GM18907 (cell line): ENCODE measurements at regions not wholly inside any gene's neighbourhood (a gene's known extent, or its start where the extent isn't known, plus 50 kb on each side); places are given as distances from the start of the nearest gene placed in this dataset.

ENCODE experiments used
- ATAC-seq: cut with Tn5 transposase; IDR thresholded peaks from one replicate; pipeline ENCODE4 v1.9.1; 2021; ENCODE audit warnings: mild to moderate bottlenecking, moderate library complexity; ENCODE audit not compliant: unreplicated experiment

DNA sequence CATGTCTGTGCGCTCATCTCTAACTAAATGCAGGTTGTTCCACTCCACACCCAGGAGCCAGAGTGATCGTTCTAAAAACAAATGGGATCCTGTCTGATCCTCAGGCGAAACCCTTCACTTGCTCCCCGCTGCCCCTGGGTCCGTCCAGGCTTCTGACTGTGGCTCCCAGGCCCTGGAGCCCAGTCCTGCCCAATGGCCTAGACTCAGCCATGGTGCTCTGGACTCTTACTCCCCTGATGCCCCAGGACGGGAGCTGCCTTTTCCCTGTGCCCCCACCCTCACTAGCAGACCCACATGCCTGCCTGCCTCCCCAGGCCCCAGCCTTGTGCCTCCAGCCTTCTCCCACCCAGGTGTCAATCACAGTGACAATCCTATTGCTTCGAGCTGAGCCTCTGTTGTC lies 256.7 kb downstream of the BMP7 start:
- ATAC-seq = no peak

DNA sequence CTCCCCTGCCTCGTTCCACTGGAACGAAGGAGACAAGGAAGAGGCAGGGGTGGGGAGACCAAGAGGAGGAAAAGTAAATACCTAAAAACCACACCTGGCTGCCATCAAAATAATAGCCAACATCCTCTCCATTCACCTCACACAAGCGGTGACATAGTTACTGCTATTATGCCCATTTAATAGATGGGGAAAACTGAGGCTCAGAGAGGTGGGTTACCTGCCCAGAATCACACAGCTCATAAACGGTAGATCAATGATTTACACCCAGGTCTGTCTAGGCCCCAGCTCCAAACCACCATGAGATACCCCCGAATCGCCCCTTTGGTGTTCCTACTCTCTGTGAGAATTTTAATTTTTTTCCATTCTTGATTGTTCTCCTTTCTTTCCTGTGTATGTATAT lies 253.8 kb downstream of the BMP7 start:
- no peak for ATAC-seq

GRCh38 chr20:57013217-57013616 lies 253.2 kb downstream of the BMP7 start:
- no peak for ATAC-seq

DNA sequence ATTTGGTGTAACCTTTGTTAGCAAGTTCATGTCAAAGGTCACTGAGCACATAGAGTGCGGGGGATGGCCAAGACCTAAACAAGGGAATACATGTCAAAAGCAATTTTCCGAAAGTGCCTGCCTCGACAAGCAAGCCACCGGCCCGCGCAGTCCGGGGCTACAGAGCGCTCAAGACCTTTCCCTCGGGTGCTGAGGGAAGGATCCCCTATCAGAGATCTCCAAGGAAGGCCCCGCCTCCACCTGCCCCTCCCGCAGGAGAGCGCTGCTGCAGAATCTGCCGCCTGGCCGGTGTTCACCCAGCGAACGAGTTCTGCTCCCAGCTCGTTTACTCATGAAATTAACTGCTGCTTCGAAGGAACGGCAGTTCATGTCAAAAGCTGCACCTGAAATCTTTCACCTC lies 252.7 kb downstream of the BMP7 start:
- no peak for ATAC-seq

- no peak for ATAC-seq
Measured at GRCh38 chr20:57020364-57020763, 246.1 kb downstream of the BMP7 start.

- ATAC-seq = no peak
Measured at GRCh38 chr20:57022306-57022705, 244.1 kb downstream of the BMP7 start.

DNA sequence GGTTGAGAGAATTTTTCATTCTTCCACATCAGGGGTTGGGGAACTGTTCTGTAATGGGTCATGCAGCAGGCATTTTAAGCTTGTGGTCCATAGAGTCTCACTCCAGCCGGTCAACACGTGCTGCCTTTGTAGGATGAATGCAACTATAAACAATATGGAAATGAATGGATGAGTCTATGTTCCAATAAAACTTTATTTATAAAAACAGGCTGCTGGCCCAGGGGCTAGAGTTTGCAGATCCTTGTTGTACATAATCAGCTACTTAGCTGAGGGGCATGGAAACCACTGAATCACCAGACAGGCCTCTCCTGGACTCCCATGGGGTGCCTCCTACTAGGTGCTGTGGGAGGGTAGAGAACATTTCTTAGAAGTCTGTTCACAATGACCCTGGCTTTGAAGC lies 243.4 kb downstream of the BMP7 start:
- no peak for ATAC-seq

DNA sequence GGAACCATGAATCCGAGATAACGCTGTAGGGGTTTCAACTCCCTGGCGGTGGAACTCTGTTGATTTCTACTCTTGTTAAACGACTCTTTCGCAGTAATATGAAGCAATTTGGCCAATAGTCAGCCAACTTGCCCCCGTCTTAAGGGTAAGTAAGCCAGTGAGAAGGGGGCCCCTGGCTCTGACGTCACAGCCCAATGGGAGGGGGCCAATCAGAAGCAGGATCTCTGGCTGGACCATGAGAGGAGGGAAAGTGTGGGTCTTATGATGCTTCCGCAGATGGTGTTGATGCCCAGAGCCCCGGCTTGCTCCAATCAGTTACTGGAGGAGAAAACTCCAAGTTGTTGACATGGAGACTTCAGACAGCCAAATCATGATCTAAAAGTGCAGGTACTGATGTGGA lies 242.4 kb downstream of the BMP7 start:
- ATAC-seq = no peak

GRCh38 chr20:57024849-57025248 lies 241.6 kb downstream of the BMP7 start:
- no peak for ATAC-seq

- no peak for ATAC-seq
Measured at GRCh38 chr20:57025261-57025660, 241.2 kb downstream of the BMP7 start.

DNA sequence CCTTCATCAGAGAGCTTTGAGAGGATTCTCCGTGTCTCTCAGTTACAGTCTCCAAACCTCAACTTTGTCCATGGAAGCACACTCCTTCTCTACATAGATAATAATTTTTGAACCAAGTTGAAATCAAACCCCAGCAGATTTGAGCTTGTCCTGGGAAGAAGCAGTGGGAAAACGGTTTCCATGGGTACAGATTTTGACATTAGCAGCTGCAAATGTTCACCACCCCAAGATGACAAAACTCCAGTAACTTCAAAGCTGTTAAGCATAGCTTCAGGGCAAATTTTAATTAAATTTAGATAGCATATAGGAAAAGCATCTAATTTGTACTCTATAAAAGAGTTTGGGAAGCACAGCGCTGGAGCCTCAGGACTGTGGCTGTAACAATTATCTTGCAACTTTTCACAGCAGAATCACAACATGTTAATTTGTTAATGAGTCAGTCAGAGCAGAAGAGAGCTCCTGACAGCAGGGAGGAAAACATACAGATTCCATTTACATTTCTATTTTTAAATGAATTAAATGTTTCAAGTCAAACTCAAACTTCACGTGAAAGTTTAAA lies 240.7 kb downstream of the BMP7 start:
- no peak for ATAC-seq

DNA sequence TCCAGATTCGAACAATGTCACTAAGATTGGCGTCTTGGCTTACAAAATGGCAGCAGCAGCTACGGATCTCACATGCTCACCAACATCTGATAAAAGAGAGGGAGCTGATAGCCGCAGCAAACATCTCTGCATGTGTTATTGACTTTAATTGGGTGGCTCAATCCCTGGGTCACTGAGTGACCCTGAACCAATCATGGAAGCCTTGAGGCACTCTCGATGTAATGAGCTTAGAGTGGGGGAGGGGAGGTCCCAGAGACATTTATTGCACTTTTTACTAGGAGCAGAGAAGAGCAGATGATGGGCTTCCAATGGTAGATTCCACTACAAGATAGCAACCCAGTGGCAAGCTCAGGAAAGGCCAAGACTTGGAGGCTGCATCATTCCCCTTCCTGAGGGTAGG lies 238.7 kb downstream of the BMP7 start:
- no peak for ATAC-seq

DNA sequence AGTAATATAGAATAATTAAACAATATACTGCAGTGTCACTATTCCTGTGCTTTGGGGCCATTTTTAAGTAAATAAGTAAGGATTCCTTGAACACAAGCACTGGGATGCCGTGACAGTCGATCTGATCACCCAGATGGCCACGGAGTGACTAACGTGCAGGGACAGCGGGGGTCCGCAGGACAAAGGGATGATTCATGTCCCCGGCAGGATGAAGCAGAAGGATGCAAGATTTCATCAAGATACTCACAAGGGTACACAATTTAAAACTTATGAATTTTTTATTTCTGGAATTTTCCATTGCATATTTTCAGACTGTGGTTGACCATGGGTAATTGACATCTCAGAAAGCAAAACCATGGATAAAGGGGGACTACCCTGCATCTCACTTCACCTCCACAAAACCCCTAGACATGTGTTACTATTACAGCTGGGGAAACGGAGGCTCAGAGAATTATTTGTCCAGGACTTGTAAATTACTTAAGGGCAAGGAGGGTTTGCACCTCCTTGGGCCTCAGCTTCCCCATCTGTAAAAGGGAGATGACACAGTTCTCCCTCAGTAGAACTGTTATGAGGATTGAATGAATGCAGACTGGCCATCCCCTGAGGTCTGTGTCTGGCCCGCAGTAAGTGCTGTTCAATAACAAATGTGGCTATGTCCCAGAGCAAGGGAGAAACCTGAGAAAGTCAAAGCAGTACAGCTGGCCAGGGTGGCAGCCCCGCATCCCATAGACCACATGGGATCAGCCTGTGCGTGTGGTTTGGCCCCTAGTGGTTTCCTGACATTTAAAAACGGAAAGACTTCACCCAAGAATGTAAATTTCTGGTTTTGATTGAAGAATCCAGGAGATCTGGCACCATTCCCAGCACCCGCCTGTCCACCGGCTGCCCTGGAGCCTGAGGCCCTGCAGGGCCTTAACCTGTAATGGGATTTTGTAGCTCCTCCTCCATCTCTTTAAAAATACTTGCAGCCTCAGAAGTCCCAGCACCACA lies 235.5 kb downstream of the BMP7 start:
- no peak for ATAC-seq

DNA sequence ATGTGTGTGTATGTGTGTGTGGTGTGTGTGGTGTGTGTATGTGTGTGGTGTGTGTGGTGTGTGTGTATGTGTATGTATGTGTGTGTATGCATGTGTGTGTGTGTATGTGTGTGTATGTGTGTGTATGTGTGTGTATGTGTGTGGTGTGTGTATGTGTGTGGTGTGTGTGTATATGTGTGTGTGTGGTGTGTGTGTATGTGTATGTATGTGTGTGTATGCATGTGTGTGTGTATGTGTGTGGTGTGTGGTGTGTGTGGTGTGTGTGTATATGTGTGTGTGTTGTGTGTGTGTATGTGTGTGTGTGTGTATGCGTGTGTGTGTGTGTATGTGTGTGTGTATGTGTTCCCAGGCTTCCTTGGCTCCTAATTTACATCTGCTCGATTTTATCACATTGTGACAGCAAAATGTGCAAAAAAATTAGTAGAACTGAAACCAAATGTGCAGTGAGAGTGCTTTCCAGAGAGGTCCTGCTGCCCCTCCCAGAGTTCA lies 234.5 kb downstream of the BMP7 start:
- no peak for ATAC-seq

- ATAC-seq = no peak
Measured at GRCh38 chr20:57032847-57033246, 233.6 kb downstream of the BMP7 start.

- ATAC-seq = no peak
Measured at GRCh38 chr20:57034001-57034400, 232.4 kb downstream of the BMP7 start.

- ATAC-seq = no peak
Measured at GRCh38 chr20:57037689-57038088, 228.8 kb downstream of the BMP7 start.

GRCh38 chr20:57038608-57039440 lies 227.6 kb downstream of the BMP7 start:
- no peak for ATAC-seq

DNA sequence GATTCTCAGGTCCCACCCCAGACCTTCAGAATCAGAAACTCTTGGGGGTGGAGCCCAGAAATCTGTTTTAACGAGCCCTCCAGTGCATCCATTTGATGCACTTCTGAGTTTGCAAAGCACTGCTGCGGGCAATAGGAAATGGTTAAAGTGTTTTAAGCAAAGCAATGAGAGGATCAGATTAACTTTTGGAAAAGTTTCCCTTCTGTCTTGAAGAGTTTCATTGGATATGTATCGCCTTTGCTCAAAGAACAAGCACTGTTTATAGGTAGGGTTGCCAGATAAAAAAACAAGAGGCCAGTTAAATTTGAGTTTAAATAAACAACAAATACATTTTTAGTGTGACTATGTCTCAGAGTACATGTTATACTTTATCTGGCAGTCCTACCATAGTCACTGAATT lies 226.0 kb downstream of the BMP7 start:
- ATAC-seq = no peak

DNA sequence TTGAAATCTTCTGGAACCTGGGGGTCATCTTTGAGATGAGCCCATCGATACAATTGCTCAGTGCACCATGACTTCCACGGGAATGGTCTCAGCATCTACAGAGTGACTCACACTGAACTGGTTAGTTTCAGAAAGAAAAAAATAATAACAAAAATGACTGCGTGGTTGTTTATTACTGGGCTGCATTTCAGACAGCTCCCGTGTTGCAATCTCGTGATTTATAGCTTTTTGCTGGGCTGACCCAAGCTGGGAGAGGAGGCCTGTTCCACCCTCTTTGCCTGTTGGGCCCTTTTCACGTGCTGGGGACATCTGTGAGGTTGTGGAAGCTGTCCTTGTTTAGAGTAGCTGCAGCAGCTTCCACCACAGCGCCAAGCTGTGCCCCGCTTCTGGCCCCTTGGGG lies 225.5 kb downstream of the BMP7 start:
- no peak for ATAC-seq

GRCh38 chr20:57043091-57043490 lies 223.3 kb downstream of the BMP7 start:
- no peak for ATAC-seq
